AG20443 (cell line): ENCODE measurements at regions not wholly inside any gene's neighbourhood (a gene's known extent, or its start where the extent isn't known, plus 50 kb on each side); places are given as distances from the start of the nearest gene placed in this dataset.

Source experiments
- DNase-seq: peaks from one replicate; pipeline ENCODE4 v3.0.0; 2012; ENCODE audit warnings: low spot score, mixed read lengths

DNA sequence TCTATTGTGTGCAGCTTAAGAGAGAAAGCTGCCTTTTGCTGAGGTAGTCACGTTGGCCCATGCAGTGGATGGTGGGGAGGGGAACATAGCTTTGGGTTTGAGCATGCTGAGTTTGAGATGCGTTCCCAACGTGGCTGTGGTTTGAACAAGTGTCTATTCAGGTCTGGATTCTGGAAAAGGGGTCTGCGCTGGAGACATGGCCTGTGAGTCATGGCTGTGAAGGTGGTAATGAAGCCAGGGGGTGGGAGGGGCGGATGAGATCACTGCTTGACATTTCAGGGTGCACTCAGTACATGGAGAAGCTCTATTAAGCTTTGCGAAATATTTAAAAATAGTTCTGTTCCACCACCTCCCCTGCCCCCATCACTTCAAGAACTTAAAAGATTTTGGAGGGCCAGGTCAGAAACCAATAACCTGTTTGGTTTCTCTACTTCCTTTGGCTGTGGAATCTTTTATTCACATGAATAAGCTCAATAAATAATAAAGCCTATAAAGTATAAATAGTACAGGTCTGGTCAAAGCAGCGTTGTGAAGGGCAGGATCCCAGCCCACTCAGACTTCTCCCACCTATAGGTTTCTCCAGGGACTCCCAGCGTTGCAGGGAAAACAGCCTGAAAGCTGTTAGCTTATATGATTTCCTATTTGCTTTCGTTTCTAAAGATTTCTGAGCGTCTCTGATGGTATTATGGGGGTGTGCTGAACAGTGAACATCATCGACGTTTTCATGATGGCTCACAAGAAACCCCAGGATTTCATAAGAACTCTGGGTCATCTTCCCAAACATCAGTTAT is 189.9 kb downstream of the NSG2 start:
- DNase-seq = no peak

GRCh38 chr5:174236070-174236469 is 190.6 kb downstream of the NSG2 start:
- DNase-seq = no peak

DNA sequence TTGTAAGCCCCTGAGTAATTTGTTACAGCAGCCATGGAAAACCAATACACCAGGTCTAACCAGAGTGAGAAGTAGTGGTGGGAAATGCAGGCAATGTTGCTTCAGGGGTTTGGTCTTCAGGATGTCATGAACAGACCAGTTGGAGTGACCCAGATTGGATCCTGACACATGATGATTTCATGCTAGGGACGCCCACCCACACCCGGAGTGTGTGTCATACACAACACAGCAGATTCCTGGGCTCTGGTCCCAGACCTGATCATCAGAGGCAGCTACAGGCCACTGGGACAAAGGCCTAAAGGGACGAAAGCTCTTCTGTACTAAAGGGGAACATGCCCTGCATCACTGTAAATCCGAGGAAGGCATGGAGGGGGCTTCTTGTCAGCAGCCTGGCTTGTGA is 194.2 kb downstream of the NSG2 start:
- peak; percentile 24 for DNase-seq

GRCh38 chr5:174242573-174242972 is 197.1 kb downstream of the NSG2 start:
- no peak for DNase-seq

DNA sequence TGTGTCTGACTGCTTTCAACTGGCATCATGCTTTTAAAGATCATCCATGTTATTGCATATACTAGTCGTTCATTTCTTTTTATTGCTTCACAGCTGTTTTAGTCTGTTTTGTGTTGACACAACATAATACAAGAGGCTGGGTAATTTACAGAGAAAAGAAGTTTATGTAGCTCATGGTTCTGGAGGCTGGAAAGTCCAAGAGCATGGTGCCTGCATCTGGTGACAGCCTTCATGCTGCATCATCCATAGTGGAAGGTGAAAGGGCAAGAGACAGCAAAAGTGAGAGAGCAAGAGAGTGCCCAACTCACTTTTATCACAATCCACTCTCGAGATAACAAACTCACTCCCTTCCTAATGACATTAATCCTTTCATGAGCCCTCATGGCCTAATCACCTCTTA is 198.4 kb downstream of the NSG2 start:
- no peak for DNase-seq

DNA sequence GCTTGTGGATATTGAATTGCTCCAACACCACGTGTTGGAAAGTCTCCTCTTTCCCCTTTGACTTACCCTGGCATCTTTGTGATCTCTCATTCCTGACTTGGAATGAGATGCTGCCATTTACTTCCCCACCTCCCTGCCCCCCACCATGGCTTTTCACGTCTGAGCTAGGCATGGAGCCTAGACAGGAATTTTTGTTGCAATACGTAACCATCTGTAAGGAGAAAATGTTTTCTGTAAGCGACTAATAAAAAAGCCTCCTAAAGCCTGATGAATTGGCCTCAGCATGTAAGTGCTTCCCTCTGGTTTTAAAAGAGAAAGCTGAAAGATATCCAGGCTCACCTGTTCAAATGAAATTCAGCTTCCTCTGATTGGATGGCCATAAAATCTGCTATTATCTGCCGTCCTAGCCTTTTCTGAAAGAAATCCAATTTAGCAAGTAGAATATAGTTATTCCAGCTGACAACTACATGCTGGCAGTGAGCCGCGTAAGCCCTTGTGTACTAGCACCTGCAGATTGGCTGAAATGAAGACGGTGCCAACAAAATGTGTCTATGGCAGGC is 200.1 kb downstream of the NSG2 start:
- no peak for DNase-seq

DNA sequence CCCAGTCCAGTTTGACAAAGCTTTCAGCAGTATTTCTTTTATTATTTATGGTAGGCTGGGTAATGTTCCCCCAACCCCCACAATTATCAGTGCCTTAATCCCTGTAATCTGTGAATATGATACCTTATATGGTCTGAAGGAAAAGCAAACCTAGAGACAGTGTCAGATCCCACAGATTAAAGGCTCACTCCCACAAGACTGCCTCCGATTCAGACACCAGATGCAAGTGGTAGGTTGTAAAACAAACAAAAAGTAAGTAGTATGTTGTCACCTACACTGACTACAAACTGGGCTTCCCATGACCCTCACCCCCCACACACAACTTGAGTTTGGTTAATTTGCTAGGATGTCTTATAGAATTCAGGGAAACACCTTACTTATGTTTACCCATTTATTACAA is 201.2 kb downstream of the NSG2 start:
- no peak for DNase-seq

DNA sequence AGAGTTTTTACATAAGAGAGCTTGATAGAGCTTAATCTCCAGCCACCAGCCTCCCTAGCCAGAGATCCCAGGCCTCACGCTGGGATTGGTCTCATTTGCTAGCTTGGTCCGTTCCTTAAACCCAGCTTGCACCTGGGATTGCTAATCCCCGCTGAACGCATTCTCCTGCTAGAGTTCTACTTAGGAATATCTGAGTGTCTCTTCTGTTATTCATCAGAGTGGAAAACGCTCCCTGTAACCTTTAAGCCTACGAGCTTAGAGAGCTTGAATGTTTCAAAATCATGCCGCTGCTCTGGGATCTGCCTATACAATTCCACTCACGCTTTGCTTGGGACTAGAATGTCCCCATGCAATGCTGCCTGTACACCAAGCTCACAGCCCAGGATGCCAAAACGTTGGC is 201.8 kb downstream of the NSG2 start:
- DNase-seq = no peak

GRCh38 chr5:174251305-174252000 is 205.9 kb downstream of the NSG2 start:
- DNase-seq = no peak

DNA sequence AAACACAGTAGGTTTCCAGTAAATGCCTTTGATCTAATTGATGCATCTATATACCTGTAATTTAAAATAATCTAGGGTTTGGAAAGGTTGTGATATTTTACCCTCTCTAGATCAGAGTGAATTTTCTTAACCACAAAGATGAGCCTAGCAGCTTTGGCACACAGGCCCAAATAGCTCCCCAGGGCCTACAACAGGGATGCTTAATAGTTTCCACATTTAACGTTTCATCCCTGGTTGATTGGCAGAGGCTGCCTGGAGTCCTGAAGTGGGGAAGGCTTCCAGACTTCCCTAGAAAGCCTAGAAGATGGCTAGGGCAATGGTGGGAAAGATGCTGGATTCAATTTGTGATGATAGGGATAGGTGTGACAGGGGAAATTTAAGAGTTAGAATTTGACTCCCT is 206.6 kb downstream of the NSG2 start:
- DNase-seq = no peak

- no peak for DNase-seq
Measured at GRCh38 chr5:174259696-174260420, 214.4 kb downstream of the NSG2 start.

DNA sequence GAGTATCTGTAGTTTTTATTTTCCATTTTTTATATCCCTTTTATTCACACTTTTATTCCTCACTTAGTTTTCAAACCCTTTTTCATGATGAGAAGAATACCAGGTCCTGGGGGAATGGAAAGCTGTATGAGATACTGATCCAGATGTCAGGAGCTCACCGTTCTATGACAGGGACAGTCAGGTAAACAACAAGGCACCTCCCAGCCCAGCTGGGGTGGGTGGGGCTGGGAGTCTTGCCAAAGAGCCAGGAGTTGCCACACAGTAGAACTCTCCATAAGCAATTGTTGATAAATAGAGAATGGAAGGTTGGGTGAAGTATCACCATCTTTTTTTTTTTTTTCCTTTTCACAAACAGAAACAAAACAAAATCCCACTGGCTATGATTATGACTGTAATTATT is 225.8 kb downstream of the NSG2 start:
- no peak for DNase-seq

DNA sequence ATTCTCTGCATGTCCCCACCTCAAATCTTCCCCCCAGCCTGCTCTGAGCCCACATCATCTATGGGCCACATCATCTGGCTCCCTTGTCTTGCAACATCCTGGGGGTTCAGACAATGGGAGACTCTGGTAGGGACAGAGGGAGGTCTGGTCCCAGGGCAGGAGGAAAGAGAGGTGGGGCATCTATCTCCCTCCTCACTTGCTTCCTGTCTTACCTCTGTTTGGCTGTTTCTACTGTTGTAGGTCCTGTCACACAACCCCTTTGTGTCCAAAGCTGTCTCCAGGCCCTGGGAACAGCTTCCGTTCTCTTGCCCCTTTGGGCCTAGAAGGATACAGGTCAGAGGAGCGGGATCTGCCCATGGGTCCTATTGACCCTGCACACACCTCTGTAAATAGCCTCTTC is 227.2 kb downstream of the NSG2 start:
- no peak for DNase-seq

DNA sequence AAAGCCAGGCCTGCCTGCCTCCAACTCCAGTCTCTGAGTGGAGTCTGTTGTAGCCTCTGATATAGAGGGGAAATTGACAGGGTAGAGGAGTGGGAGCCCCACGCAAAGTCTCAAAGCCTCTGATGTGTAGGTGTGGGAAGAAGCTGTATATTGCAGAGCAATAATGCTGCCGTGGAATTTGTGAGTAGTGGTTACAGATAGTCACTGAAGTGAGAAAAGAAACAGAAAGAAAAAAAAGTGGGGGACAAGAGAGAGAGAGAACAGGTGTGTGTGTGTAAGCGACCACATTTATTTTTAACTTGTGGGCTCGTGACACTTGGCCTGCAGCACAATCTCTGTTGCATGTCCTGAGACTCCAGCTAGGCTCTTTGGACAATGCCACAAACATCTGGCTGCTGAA is 227.8 kb downstream of the NSG2 start:
- DNase-seq = no peak

GRCh38 chr5:174275959-174276358 is 230.5 kb downstream of the NSG2 start:
- DNase-seq = no peak

DNA sequence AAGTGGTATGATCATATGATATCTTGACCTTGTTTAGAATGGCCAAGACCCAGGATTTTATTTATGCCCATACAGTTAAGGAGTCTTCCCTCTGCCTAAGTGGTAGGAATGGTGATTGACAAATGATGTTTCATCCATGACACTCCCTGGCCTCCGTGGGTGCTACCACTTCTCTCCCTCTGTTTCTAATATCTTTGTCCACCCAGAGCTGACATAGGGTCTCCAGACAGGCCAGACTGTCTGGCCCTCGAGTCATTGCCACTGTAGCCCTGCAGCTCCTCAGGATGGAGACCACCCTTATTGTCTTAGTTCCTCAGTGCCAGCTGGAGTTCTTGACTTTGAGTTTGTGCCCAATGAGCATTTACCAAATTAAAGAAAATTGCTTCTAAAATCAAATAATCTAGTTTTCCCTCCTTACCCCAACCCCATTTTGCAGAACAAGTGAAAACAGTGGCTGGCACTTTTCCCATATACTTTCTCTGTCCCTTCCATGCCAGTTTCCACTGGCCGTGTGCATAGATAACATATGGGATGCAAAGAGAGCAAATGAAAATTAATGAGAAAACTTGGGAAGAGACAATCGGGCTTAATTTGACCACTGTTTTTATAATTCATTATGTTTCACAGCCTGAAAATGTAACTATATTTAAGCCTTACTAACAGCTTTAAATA is 235.7 kb downstream of the NSG2 start:
- DNase-seq = no peak

DNA sequence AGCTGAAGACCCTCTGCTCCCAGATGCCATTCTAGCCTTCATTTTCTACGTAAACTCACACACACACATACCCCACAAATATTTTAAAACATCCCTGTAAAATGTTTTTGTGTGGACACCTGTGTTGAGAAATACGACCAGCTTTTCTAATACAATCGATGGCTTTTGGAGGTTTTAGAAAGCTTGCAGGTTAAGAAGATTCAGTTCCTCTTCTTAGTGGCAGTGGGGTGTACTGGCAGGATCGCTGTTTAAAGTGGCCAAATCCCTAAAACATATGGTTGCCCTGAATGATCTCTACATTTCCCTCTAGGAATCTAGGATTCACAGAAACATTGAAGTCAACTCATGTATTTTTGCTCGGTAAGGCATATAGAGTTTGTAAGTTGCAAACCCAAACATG is 236.3 kb downstream of the NSG2 start:
- DNase-seq = no peak

DNA sequence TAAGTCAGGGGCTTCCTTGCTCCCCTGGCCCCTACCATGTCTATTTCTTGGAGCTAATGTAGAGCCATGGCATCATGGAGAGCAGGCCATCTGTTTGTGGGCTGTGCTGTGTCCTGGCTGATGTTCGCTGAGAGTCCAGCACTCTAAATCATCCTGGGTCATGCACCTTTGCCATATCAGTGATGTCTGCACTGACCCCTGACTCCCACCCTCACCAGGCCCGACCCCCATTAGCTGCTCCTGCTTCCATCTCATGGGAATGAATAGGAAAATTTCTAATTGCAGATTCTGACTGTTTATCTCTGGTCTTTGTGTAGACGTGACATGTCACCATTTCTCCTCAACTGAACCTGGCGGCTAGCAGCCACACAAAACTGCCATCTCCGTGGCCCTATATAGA is 236.9 kb downstream of the NSG2 start:
- DNase-seq = no peak

DNA sequence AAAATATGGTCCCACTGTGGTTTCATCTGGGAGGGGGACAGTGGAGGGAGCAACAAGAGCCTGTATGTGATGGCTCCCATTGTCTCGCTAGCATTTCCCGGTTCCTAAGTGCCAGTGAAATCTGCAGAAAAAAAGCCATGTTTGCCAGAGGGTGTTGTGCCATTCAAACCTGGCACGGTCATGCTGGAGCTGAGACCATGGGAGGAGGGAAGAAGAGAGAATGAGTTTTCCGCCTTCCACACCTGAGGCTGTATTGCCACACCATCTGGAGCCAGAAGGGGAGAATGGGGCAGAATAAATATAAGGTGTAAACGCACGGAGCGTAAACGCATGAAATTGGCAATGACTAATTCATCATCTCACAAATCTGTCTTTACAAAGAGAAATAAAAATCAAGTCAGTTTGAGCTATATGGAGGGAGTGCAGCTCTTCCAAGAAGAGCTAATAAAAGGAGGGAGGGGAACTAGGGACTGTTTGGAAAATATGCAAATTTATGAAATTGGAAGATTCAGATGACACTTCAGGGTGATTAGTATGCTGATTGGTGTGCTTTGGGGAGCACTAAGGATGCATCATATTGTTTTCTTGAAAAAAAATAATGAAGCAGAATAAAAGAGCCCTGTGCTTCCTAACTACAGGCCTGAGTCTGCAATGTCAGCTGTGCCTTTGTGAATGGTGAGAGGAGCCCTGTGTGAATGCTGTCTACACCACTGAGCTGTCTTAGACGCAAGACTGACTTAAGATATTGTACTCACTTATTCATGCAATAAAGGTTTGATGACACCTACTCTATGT is 237.9 kb downstream of the NSG2 start:
- no peak for DNase-seq

GRCh38 chr5:174284873-174285272 is 239.4 kb downstream of the NSG2 start:
- DNase-seq = no peak

- DNase-seq = no peak
Measured at GRCh38 chr5:174287761-174288160, 242.3 kb downstream of the NSG2 start.
